ENCODE measurements at regions not wholly inside any gene's neighbourhood (a gene's known extent, or its start where the extent isn't known, plus 50 kb on each side); places are given as distances from the start of the nearest gene placed in this dataset.

DNA sequence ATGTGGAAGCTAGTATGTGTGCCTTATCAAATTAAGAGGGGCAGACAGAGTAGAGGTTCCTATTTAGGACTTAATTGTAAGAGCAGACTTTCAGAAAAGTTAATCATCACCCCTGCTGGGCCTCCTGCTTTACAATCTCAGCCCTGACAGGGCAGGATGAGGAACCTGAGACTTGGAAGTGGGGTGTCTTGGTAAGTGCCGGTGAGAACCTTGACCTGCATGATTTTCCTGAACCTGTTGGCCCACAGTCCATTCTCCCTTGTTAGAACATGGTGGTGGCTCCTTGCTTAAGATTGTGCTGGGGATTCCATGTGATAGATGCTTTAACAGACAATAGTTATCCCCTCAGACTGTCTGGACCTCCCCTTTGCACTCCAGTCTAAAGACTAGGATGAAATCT lies 141.7 kb upstream of the TMEM72 start:
- H3K27me3 ChIP-seq (ENCODE audit: control insufficient read depth in 1 of 2, insufficient read depth in 2 of 2, low read length in 2 of 2): no peaks in the 10 kb centered on the region
- H3K4me3 ChIP-seq (ENCODE audit: low read depth in 1 of 2, low read length in 2 of 2): no peak overlapping the region
- H3K4me1 ChIP-seq (ENCODE audit: control insufficient read depth in 2 of 2, insufficient read depth in 2 of 2, low read length in 1 of 2): no peaks in the 10 kb centered on the region
- H3K27ac ChIP-seq (ENCODE audit: low read depth in 2 of 2, low read length in 1 of 2): no peak overlapping the region
- 55 to 60% methylated on average over 1 of the region's 1 CpG for WGBS, 2 donors
- H3K36me3 ChIP-seq (ENCODE audit: control insufficient read depth in 2 of 2, insufficient read depth in 2 of 2, low read length in 1 of 2): no peaks in the 10 kb centered on the region
- no peaks in the 10 kb centered on the region for H3K9me3 ChIP-seq (ENCODE audit: control insufficient read depth in 2 of 2, insufficient read depth in 1 of 2, low read depth in 1 of 2, low read length in 1 of 2)

DNA sequence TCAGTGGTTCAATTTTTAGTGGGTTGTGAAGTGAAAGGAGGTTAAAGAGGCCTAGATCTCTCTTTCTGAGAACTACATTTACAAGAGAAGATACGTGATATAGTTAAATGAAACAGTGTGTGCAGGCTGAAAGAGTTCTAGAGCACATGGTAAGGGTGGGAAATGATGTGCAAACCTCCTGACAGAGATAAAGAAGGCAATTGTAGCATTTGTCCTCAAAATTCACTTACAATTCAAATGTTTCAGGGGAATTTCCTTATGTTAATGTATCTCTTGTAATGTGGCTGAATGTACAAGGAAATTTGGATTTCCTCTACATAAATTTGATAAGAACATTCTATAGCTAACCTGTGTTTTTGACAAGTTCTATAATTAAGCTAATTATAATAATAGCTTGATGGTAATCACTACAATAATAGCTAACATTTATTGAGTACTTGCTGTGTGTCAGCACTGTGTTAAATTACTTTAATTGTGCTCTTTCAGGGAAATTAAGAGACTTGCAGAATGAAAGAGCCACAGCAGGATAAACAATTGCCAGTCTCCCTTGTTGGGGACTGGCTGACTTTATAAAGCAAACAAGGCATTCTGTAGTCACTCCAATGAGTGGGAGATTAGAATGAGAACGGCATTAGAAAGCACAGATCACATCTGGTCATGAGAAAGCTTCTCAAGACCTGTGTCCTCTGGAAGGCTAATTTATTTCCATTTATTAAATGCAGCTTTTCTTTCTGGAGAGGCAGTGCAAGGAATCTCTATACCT lies 139.7 kb upstream of the TMEM72 start:
- Histone ChIP-seq H3K36me3 (ENCODE audit: control insufficient read depth in 2 of 2, insufficient read depth in 2 of 2, low read length in 1 of 2) (no peaks in the 10 kb centered on the region), H3K4me1 (ENCODE audit: control insufficient read depth in 2 of 2, insufficient read depth in 2 of 2, low read length in 1 of 2) (peaks cover 0 to 3% of the 10 kb centered on the region in 2 donors), H3K9me3 (ENCODE audit: control insufficient read depth in 2 of 2, insufficient read depth in 1 of 2, low read depth in 1 of 2, low read length in 1 of 2) (no peaks in the 10 kb centered on the region), H3K27me3 (ENCODE audit: control insufficient read depth in 1 of 2, insufficient read depth in 2 of 2, low read length in 2 of 2) (no peaks in the 10 kb centered on the region), H3K27ac (ENCODE audit: low read depth in 2 of 2, low read length in 1 of 2) (no peak overlapping the region), H3K4me3 (ENCODE audit: low read depth in 1 of 2, low read length in 2 of 2) (no peak overlapping the region)
- 60 to 63% methylated on average over 2 of the region's 2 CpGs for WGBS, 2 donors

DNA sequence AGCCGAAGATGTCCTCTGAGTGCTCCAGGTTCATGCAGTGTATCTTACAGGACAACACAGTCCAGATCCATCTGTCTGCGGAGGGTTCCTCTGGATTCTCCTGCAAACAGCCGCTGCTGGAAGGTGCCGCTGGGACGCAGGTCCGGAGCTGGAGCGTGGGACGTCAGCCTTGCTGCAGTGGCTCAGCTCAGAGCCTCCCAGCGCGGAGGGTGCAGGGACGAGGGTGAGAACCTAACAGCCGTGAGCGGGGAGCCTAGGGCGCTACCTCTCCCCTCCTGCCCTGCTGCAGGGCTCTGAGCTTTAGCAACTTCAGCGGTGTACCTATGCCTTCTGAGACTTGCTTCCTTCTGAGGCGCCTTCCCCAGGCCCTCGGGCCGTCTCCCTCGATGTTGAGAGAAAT lies 137.6 kb upstream of the TMEM72 start:
- 90 to 91% methylated on average over 19 of the region's 19 CpGs for WGBS, 2 donors
- H3K9me3 ChIP-seq (ENCODE audit: control insufficient read depth in 2 of 2, insufficient read depth in 1 of 2, low read depth in 1 of 2, low read length in 1 of 2): no peaks in the 10 kb centered on the region

DNA sequence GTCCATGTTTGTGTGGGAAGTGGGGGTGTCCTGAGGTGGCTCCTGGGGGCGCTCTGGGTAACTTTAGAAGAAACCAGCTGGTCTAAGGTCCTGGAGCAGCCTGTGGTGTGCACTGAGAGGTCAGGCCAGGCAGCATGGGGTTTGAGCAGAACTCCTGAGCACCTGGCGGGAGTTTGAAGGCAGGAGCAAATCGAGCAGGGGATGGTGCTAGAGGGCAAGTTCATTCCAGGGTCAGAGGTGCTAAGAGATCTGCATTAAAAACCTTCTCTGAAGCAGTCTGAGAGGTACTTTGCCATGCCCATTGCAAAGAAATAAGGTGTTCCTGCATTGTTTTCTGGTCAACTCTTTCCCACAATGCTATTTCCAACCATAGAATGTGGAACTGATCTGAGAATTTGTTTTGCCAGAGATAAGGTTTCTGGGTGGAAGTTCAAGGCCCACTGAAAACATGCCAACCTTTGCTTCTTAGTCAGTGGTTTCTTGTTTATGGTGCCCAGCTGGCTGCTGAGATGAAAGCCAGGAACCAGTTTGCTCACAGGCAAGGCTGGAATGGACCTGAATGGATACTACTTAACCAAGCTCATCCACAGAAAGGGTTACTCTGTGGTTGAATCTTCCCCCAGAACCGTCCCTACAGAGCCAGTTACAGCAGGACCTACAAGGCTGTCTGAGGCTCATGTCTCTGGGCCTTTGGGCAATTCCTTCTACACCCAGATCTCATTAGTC lies 136.3 kb upstream of the TMEM72 start:
- H3K27me3 ChIP-seq (ENCODE audit: control insufficient read depth in 1 of 2, insufficient read depth in 2 of 2, low read length in 2 of 2): no peaks in the 10 kb centered on the region
- H3K36me3 ChIP-seq (ENCODE audit: control insufficient read depth in 2 of 2, insufficient read depth in 2 of 2, low read length in 1 of 2): no peaks in the 10 kb centered on the region
- peaks cover 0 to 3% of the 10 kb centered on the region in 2 donors for H3K4me1 ChIP-seq (ENCODE audit: control insufficient read depth in 2 of 2, insufficient read depth in 2 of 2, low read length in 1 of 2)
- no peak overlapping the region for H3K4me3 ChIP-seq (ENCODE audit: low read depth in 1 of 2, low read length in 2 of 2)
- H3K27ac ChIP-seq (ENCODE audit: low read depth in 2 of 2, low read length in 1 of 2): no peak overlapping the region
- no peaks in the 10 kb centered on the region for H3K9me3 ChIP-seq (ENCODE audit: control insufficient read depth in 2 of 2, insufficient read depth in 1 of 2, low read depth in 1 of 2, low read length in 1 of 2)
- WGBS, 2 donors: 53 to 74% methylated on average over 4 of the region's 4 CpGs

More for the DNA sequence above, 137.6 kb upstream of the TMEM72 start:
- no peak overlapping the region for H3K27ac ChIP-seq (ENCODE audit: low read depth in 2 of 2, low read length in 1 of 2)
- no peak overlapping the region for H3K4me3 ChIP-seq (ENCODE audit: low read depth in 1 of 2, low read length in 2 of 2)
- peaks cover 0 to 3% of the 10 kb centered on the region in 2 donors for H3K4me1 ChIP-seq (ENCODE audit: control insufficient read depth in 2 of 2, insufficient read depth in 2 of 2, low read length in 1 of 2)
- no peaks in the 10 kb centered on the region for H3K36me3 ChIP-seq (ENCODE audit: control insufficient read depth in 2 of 2, insufficient read depth in 2 of 2, low read length in 1 of 2)
- H3K27me3 ChIP-seq (ENCODE audit: control insufficient read depth in 1 of 2, insufficient read depth in 2 of 2, low read length in 2 of 2): no peaks in the 10 kb centered on the region

DNA sequence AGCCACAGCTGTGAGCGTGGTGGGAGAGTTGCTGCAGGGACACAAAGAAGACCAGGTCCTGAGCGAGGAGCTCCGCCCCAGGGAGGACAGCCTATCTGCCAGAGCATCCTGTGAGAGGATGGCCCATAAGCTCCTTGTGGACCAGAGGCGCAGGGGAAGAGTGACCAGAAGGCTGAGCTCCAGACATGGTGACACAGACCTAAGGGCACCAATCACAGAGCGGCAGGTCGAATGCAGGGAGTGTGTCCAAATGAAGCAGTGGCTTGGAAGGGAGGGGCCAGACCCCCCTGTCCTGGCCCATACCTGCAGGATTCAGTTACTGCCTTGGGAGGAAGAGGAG lies 135.8 kb upstream of the TMEM72 start:
- Histone ChIP-seq H3K36me3 (ENCODE audit: control insufficient read depth in 2 of 2, insufficient read depth in 2 of 2, low read length in 1 of 2) (no peaks in the 10 kb centered on the region), H3K9me3 (ENCODE audit: control insufficient read depth in 2 of 2, insufficient read depth in 1 of 2, low read depth in 1 of 2, low read length in 1 of 2) (no peaks in the 10 kb centered on the region), H3K4me3 (ENCODE audit: low read depth in 1 of 2, low read length in 2 of 2) (no peak overlapping the region), H3K27me3 (ENCODE audit: control insufficient read depth in 1 of 2, insufficient read depth in 2 of 2, low read length in 2 of 2) (no peaks in the 10 kb centered on the region), H3K4me1 (ENCODE audit: control insufficient read depth in 2 of 2, insufficient read depth in 2 of 2, low read length in 1 of 2) (peaks cover 0 to 3% of the 10 kb centered on the region in 2 donors), H3K27ac (ENCODE audit: low read depth in 2 of 2, low read length in 1 of 2) (no peak overlapping the region)
- WGBS, 2 donors: 84 to 86% methylated on average over 6 of the region's 6 CpGs

DNA sequence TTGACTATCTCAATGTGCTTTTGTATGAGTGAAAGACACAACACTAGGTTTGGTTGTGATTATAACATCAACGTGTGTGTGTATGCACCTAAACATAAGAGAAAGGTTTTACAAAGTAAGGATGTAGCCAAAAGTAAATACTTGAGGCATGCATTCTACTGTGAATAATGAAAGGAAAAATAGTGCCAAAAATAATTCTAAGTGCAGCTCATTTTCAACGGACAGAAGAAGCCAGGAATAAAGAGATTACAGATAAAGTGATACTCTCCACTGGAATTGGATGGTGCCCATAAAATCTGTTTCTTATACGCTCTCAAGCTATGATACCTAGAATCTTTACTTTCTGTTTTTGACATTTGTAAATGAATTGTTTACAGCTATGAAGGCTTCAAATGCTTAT lies 135.0 kb upstream of the TMEM72 start:
- Histone ChIP-seq H3K4me1 (ENCODE audit: control insufficient read depth in 2 of 2, insufficient read depth in 2 of 2, low read length in 1 of 2) (peaks cover 0 to 3% of the 10 kb centered on the region in 2 donors), H3K4me3 (ENCODE audit: low read depth in 1 of 2, low read length in 2 of 2) (no peak overlapping the region), H3K9me3 (ENCODE audit: control insufficient read depth in 2 of 2, insufficient read depth in 1 of 2, low read depth in 1 of 2, low read length in 1 of 2) (no peaks in the 10 kb centered on the region), H3K27ac (ENCODE audit: low read depth in 2 of 2, low read length in 1 of 2) (no peak overlapping the region), H3K36me3 (ENCODE audit: control insufficient read depth in 2 of 2, insufficient read depth in 2 of 2, low read length in 1 of 2) (no peaks in the 10 kb centered on the region), H3K27me3 (ENCODE audit: control insufficient read depth in 1 of 2, insufficient read depth in 2 of 2, low read length in 2 of 2) (no peaks in the 10 kb centered on the region)
- 55 to 56% methylated on average over 3 of the region's 3 CpGs for WGBS, 2 donors

DNA sequence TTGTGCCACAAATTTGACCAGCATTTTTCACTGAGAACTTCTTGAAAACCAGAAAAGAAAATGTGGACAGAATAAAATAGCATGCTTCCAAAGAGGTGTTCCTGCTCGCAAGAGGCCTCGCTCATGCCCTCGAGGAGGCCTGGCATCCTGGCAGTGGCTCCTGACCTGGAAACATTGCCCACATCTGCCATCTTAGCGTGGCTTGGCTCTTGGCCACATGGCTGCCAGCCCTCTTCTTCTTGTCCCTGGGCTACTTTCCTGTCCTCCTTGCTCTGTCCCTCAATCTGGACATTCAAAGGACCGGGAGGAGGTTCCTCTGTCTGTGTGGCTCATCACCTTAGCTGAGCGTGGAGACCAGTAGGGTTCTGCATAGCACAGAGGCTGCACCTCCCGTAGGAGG lies 131.6 kb upstream of the TMEM72 start:
- Histone ChIP-seq H3K36me3 (ENCODE audit: control insufficient read depth in 2 of 2, insufficient read depth in 2 of 2, low read length in 1 of 2) (no peaks in the 10 kb centered on the region), H3K27ac (ENCODE audit: low read depth in 2 of 2, low read length in 1 of 2) (no peak overlapping the region), H3K27me3 (ENCODE audit: control insufficient read depth in 1 of 2, insufficient read depth in 2 of 2, low read length in 2 of 2) (no peaks in the 10 kb centered on the region), H3K4me1 (ENCODE audit: control insufficient read depth in 2 of 2, insufficient read depth in 2 of 2, low read length in 1 of 2) (peaks cover 0 to 3% of the 10 kb centered on the region in 2 donors), H3K4me3 (ENCODE audit: low read depth in 1 of 2, low read length in 2 of 2) (no peak overlapping the region), H3K9me3 (ENCODE audit: control insufficient read depth in 2 of 2, insufficient read depth in 1 of 2, low read depth in 1 of 2, low read length in 1 of 2) (no peaks in the 10 kb centered on the region)
- 74 to 86% methylated on average over 7 of the region's 7 CpGs for WGBS, 2 donors

DNA sequence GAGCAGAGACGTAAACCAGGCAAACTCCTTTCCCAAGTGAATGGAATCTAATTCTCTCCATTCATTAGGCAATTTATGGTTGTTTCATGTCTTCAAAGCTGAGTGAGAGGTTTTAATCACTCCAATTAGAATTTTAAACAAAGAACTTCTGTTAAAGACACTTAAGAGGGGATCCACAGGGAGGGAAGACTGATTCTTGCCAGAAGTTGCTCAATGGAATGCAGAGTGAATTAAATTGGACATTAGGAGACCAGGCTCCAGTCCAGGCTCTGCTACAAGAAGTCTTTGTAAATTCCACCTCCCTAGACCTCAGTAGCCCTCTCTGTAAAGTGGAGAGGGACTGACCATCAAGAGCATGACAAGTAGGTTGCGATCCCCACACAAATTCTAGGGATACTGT lies 130.7 kb upstream of the TMEM72 start:
- H3K27me3 ChIP-seq (ENCODE audit: control insufficient read depth in 1 of 2, insufficient read depth in 2 of 2, low read length in 2 of 2): no peaks in the 10 kb centered on the region
- no peaks in the 10 kb centered on the region for H3K36me3 ChIP-seq (ENCODE audit: control insufficient read depth in 2 of 2, insufficient read depth in 2 of 2, low read length in 1 of 2)
- H3K4me3 ChIP-seq (ENCODE audit: low read depth in 1 of 2, low read length in 2 of 2): no peak overlapping the region
- no peak overlapping the region for H3K27ac ChIP-seq (ENCODE audit: low read depth in 2 of 2, low read length in 1 of 2)
- peaks cover 0 to 3% of the 10 kb centered on the region in 2 donors for H3K4me1 ChIP-seq (ENCODE audit: control insufficient read depth in 2 of 2, insufficient read depth in 2 of 2, low read length in 1 of 2)
- 76 to 80% methylated on average over 2 of the region's 2 CpGs for WGBS, 2 donors
- no peaks in the 10 kb centered on the region for H3K9me3 ChIP-seq (ENCODE audit: control insufficient read depth in 2 of 2, insufficient read depth in 1 of 2, low read depth in 1 of 2, low read length in 1 of 2)

DNA sequence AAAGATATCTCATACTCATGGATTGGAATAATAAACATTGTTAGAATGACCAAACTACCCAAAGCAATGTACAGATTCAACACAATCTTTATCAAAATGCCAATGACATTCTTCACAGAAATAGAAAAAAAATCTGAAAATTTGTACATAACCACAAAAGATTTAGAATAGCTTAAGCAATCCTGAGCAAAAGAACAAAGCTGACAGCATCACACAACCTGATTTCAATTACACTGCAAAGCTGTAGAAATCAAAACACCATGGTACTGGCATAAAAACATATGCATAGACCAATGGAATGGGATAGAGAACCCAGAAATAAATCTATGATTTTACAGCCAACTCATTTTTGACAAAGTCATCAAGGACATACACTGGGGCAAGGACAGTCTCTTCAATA lies 130.0 kb upstream of the TMEM72 start:
- no peaks in the 10 kb centered on the region for H3K36me3 ChIP-seq (ENCODE audit: control insufficient read depth in 2 of 2, insufficient read depth in 2 of 2, low read length in 1 of 2)
- no peak overlapping the region for H3K27ac ChIP-seq (ENCODE audit: low read depth in 2 of 2, low read length in 1 of 2)
- no peaks in the 10 kb centered on the region for H3K4me1 ChIP-seq (ENCODE audit: control insufficient read depth in 2 of 2, insufficient read depth in 2 of 2, low read length in 1 of 2)
- no peak overlapping the region for H3K4me3 ChIP-seq (ENCODE audit: low read depth in 1 of 2, low read length in 2 of 2)
- H3K27me3 ChIP-seq (ENCODE audit: control insufficient read depth in 1 of 2, insufficient read depth in 2 of 2, low read length in 2 of 2): no peaks in the 10 kb centered on the region
- no peaks in the 10 kb centered on the region for H3K9me3 ChIP-seq (ENCODE audit: control insufficient read depth in 2 of 2, insufficient read depth in 1 of 2, low read depth in 1 of 2, low read length in 1 of 2)

Data from esophagus (tissue), 2 donors.